ENCODE measurements at regions not wholly inside any gene's neighbourhood (a gene's known extent, or its start where the extent isn't known, plus 50 kb on each side); places are given as distances from the start of the nearest gene placed in this dataset.

DNA sequence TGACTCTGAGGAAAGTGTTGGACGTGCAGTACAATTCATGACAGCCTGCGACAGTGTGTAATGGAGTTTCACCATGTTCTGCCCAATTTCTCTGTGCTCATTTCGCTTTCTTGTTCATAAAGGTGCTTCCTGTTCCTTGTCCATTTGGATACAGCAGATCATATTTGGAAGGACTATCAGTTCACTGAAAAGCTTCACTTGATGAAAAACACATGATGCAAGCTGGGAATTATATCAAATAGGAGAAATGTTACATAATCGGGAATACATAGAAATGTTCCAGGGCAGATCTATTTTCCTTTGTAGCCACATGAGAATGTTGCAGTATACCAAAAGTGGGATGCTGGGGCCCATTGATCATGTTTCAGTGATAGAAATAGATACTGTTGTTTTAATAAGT, 266.3 kb upstream of the SLC14A2 start:
- Histone ChIP-seq H3K9me3 (no peaks in the 10 kb centered on the region), H3K9me2 (no peaks in the 10 kb centered on the region), H2AFZ (ENCODE audit: low read depth) (no peak overlapping the region), H3F3A (replicated peaks; ENCODE audit: insufficient read depth) (no peaks in the 10 kb centered on the region), H3K9ac (no peak overlapping the region), H3K79me2 (ENCODE audit: insufficient read depth) (no peaks in the 10 kb centered on the region), H3K36me3 (replicated peaks in 1 of 2; ENCODE audit: control insufficient read depth in 1 of 2, insufficient read depth in 2 of 2, low read length in 1 of 2) (no peaks in the 10 kb centered on the region), H4K20me1 (ENCODE audit: insufficient read depth) (no peaks in the 10 kb centered on the region), H3K27me3 (ENCODE audit: insufficient read depth) (no peaks in the 10 kb centered on the region), H3K4me3 (ENCODE audit: low read depth in 2 of 2, low read length in 1 of 2) (no peak overlapping the region), H3K4me2 (no peak overlapping the region), H3K27ac (ENCODE audit: low read depth in 2 of 2, low read length in 1 of 2) (no peak overlapping the region), H3K4me1 (ENCODE audit: control insufficient read depth in 1 of 2, insufficient read depth in 2 of 2, low read depth in 1 of 2, low read length in 1 of 2) (no peaks in the 10 kb centered on the region)
- WGBS (ENCODE audit: low lambda C conversion rate) = 79% methylated on average over 4 of the region's 4 CpGs
- TF ChIP-seq FOSL2 (IDR thresholded peaks at IDR 0.05; ENCODE audit: borderline replicate concordance, low read depth) (no peak), POLR2AphosphoS5 (IDR thresholded peaks at IDR 0.05; ENCODE audit: low read depth, low read length) (no peak), GATA2 (CRISPR knock-in tag; IDR thresholded peaks at IDR 0.05) (no peak), GABPA (IDR thresholded peaks at IDR 0.05; ENCODE audit: low read depth) (no peak), RFX5 (IDR thresholded peaks at IDR 0.05; ENCODE audit: low read length) (no peak), RAD21 (IDR thresholded peaks at IDR 0.05; ENCODE audit: low read length) (no peak), SMC3 (IDR thresholded peaks at IDR 0.05; ENCODE audit: low read depth, low read length) (no peak), RXRA (IDR thresholded peaks at IDR 0.05; ENCODE audit: borderline replicate concordance, low read depth) (no peak), YY1 (IDR thresholded peaks at IDR 0.05; ENCODE audit: low read depth) (no peak), TAF1 (IDR thresholded peaks at IDR 0.05; ENCODE audit: borderline replicate concordance, low read depth, low read length) (no peak), FOXM1 (IDR thresholded peaks at IDR 0.05; ENCODE audit: low read depth) (no peak)
- TF ChIP-seq, protein P1, sequence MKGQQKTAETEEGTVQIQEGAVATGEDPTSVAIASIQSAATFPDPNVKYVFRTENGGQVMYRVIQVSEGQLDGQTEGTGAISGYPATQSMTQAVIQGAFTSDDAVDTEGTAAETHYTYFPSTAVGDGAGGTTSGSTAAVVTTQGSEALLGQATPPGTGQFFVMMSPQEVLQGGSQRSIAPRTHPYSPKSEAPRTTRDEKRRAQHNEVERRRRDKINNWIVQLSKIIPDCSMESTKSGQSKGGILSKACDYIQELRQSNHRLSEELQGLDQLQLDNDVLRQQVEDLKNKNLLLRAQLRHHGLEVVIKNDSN (IDR thresholded peaks at IDR 0.05; ENCODE audit: borderline replicate concordance, low read depth) = no peak
- ChIA-PET CTCF (no interaction called here), POLR2A (no interaction called here)
- no peak for DNase-seq

DNA sequence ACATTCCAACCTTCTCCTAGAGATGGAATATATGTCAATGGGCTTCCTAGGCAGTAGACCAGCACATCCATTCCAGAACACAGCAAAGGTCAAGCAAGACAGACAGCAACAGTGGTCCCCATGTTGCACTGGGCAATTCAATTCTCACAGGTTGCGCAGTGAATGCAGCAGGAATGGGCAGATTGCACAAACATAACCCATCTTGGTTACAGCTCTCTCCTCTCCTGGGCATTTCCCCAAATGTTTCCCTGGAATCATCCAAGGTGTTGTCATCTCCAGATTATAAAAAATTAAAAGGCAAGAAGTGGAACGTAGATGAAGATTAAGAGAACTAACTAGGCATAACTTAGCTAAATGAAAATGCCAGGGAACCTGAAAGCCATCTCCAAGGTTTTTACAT, 265.8 kb upstream of the SLC14A2 start:
- no peak for DNase-seq
- 77% methylated on average over 2 of the region's 2 CpGs for WGBS (ENCODE audit: low lambda C conversion rate)
- no peaks in the 10 kb centered on the region for H3K9me2 ChIP-seq
- POLR2A ChIA-PET = no interaction called here
- no peak overlapping the region for H2AFZ ChIP-seq (ENCODE audit: low read depth)
- no peaks in the 10 kb centered on the region for H3K27me3 ChIP-seq (ENCODE audit: insufficient read depth)
- H3K79me2 ChIP-seq (ENCODE audit: insufficient read depth) = no peaks in the 10 kb centered on the region
- no peak for TF ChIP-seq NRF1 (IDR thresholded peaks at IDR 0.05; ENCODE audit: low read depth, low read length)
- TF ChIP-seq ELF1 (IDR thresholded peaks at IDR 0.05) = no peak
- no peak for TF ChIP-seq TEAD4 (IDR thresholded peaks at IDR 0.05; ENCODE audit: borderline replicate concordance, insufficient read depth)
- TF ChIP-seq, protein P2, sequence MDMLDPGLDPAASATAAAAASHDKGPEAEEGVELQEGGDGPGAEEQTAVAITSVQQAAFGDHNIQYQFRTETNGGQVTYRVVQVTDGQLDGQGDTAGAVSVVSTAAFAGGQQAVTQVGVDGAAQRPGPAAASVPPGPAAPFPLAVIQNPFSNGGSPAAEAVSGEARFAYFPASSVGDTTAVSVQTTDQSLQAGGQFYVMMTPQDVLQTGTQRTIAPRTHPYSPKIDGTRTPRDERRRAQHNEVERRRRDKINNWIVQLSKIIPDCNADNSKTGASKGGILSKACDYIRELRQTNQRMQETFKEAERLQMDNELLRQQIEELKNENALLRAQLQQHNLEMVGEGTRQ (IDR thresholded peaks at IDR 0.05; ENCODE audit: borderline replicate concordance, low read depth, low read length) = no peak
- no peak for TF ChIP-seq CHD2 (IDR thresholded peaks at IDR 0.05; ENCODE audit: low read length, partially characterized antibody)
- no peak for TF ChIP-seq GABPA (IDR thresholded peaks at IDR 0.05; ENCODE audit: low read depth)
- TF ChIP-seq, protein P1 (IDR thresholded peaks at IDR 0.05; ENCODE audit: borderline replicate concordance, low read depth) = no peak
- TF ChIP-seq, protein P3, sequence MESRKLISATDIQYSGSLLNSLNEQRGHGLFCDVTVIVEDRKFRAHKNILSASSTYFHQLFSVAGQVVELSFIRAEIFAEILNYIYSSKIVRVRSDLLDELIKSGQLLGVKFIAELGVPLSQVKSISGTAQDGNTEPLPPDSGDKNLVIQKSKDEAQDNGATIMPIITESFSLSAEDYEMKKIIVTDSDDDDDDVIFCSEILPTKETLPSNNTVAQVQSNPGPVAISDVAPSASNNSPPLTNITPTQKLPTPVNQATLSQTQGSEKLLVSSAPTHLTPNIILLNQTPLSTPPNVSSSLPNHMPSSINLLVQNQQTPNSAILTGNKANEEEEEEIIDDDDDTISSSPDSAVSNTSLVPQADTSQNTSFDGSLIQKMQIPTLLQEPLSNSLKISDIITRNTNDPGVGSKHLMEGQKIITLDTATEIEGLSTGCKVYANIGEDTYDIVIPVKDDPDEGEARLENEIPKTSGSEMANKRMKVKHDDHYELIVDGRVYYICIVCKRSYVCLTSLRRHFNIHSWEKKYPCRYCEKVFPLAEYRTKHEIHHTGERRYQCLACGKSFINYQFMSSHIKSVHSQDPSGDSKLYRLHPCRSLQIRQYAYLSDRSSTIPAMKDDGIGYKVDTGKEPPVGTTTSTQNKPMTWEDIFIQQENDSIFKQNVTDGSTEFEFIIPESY (IDR thresholded peaks at IDR 0.05; ENCODE audit: borderline replicate concordance, low read depth) = no peak
- TF ChIP-seq FOXJ3 (CRISPR knock-in tag; IDR thresholded peaks at IDR 0.05) = no peak
- TF ChIP-seq, protein P4, sequence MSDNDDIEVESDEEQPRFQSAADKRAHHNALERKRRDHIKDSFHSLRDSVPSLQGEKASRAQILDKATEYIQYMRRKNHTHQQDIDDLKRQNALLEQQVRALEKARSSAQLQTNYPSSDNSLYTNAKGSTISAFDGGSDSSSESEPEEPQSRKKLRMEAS (IDR thresholded peaks at IDR 0.05; ENCODE audit: low read depth) = no peak
- no peak for TF ChIP-seq MEF2A (IDR thresholded peaks at IDR 0.05; ENCODE audit: borderline replicate concordance, low read depth)
- no peak for TF ChIP-seq JUND (IDR thresholded peaks at IDR 0.05)
- TF ChIP-seq TAF1 (IDR thresholded peaks at IDR 0.05; ENCODE audit: borderline replicate concordance, low read depth, low read length) = no peak
- H3K4me2 ChIP-seq = no peak overlapping the region
- no peak overlapping the region for H3K27ac ChIP-seq (ENCODE audit: low read depth in 2 of 2, low read length in 1 of 2)
- H3F3A ChIP-seq (replicated peaks; ENCODE audit: insufficient read depth) = no peaks in the 10 kb centered on the region
- CTCF ChIA-PET = no interaction called here
- no peaks in the 10 kb centered on the region for H3K36me3 ChIP-seq (replicated peaks in 1 of 2; ENCODE audit: control insufficient read depth in 1 of 2, insufficient read depth in 2 of 2, low read length in 1 of 2)
- no peaks in the 10 kb centered on the region for H4K20me1 ChIP-seq (ENCODE audit: insufficient read depth)
- H3K4me3 ChIP-seq (ENCODE audit: low read depth in 2 of 2, low read length in 1 of 2) = no peak overlapping the region
- H3K4me1 ChIP-seq (ENCODE audit: control insufficient read depth in 1 of 2, insufficient read depth in 2 of 2, low read depth in 1 of 2, low read length in 1 of 2) = no peaks in the 10 kb centered on the region
- no peak overlapping the region for H3K9ac ChIP-seq
- H3K9me3 ChIP-seq = no peaks in the 10 kb centered on the region

Measured in SK-N-SH (cell line).